LNCaP clone FGC (cell line): ENCODE measurements at regions not wholly inside any gene's neighbourhood (a gene's known extent, or its start where the extent isn't known, plus 50 kb on each side); places are given as distances from the start of the nearest gene placed in this dataset.

Experiments used
- DNase-seq: peaks from one replicate; pipeline ENCODE4 v3.0.0-alpha.2; 2011; ENCODE audit warnings: low read depth
- H3K4me3 ChIP-seq: 2 replicates; pipeline ENCODE4 v1.5.1; 2011; ENCODE audit warnings: mild to moderate bottlenecking, low read depth, low read length, control low read depth
- CTCF ChIP-seq: IDR thresholded peaks from 2 replicates; pipeline ENCODE4 v1.5.1; 2012; ENCODE audit warnings: mild to moderate bottlenecking; ENCODE audit not compliant: control insufficient read depth, insufficient read depth; ENCODE audit errors: extremely low read depth

- TF ChIP-seq CTCF = no peak
- no peak for DNase-seq
- H3K4me3 ChIP-seq = no peak overlapping the region
These were observed 277.2 kb upstream of the GJB5 start for GRCh38 chr1:34477632-34478141.

GRCh38 chr1:34478515-34479076, 276.3 kb upstream of the GJB5 start:
- no peak for DNase-seq
- no peak for TF ChIP-seq CTCF
- no peak overlapping the region for H3K4me3 ChIP-seq

GRCh38 chr1:34479731-34480130, 275.1 kb upstream of the GJB5 start:
- no peak overlapping the region for H3K4me3 ChIP-seq
- TF ChIP-seq CTCF = no peak
- no peak for DNase-seq

GRCh38 chr1:34488080-34488708, 266.7 kb upstream of the GJB5 start:
- no peak overlapping the region for H3K4me3 ChIP-seq
- no peak for TF ChIP-seq CTCF
- no peak for DNase-seq

GRCh38 chr1:34500451-34500850, 254.4 kb upstream of the GJB5 start:
- no peak for DNase-seq
- H3K4me3 ChIP-seq = no peak overlapping the region
- no peak for TF ChIP-seq CTCF

- no peak overlapping the region for H3K4me3 ChIP-seq
- DNase-seq = no peak
- TF ChIP-seq CTCF = no peak
These were observed 243.0 kb upstream of the GJB5 start for GRCh38 chr1:34511802-34512201.
